ENCODE measurements at regions not wholly inside any gene's neighbourhood (a gene's known extent, or its start where the extent isn't known, plus 50 kb on each side); places are given as distances from the start of the nearest gene placed in this dataset.
A peak's percentile ranks its signal among the peaks of the same experiment; 100 is the strongest.

DNA sequence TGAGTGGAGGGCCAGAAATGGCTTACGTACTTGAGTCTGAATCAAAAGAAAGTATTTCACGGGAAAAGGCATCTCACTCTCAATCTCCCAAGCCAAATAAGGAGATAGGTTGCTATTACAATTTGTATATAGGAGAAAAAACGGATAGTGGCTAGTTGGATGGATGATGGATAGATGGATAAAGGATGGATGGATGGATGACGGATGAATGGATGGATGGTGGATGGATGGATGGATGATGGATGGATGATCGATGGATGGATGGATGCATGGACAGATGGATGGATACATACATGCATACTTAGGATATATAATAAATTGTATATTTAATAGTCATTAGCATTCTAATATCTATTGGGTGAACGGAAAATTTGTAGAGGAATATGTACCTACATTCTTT, 82.2 kb upstream of the NRP1 start:
- Mint-ChIP-seq H3K4me1 (peaks cover 6% of the 10 kb centered on the region), H3K9me3 (peaks cover 6% of the 10 kb centered on the region), H3K27me3 (peaks cover 13% of the 10 kb centered on the region), H3K36me3 (no peaks in the 10 kb centered on the region), H3K4me3 (no peak overlapping the region), H3K27ac (no peak overlapping the region)
- ATAC-seq = no peak

DNA sequence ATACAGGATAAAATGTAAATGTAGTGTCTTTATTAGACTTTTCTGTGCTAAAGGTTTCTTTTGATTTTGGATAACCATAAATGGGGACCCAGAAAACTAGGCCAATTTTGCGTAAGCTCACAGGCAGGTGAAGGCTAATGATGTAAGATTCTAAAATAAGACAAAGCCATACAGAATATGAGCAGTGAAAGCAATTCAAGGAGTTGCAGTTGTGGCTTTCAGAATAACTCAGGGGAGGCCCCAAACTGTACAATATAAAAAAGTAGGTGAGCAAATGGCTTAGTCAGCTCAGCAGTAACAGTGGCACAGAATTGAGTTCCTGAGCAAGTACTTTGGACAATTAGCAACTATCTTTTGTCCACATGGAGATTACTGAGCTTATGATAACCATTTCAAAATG, 81.7 kb upstream of the NRP1 start:
- no peak overlapping the region for H3K27ac Mint-ChIP-seq
- H3K4me3 Mint-ChIP-seq = no peak overlapping the region
- H3K4me1 Mint-ChIP-seq = peaks cover 6% of the 10 kb centered on the region
- peaks cover 6% of the 10 kb centered on the region for H3K9me3 Mint-ChIP-seq
- ATAC-seq = no peak
- peaks cover 13% of the 10 kb centered on the region for H3K27me3 Mint-ChIP-seq
- H3K36me3 Mint-ChIP-seq = no peaks in the 10 kb centered on the region

DNA sequence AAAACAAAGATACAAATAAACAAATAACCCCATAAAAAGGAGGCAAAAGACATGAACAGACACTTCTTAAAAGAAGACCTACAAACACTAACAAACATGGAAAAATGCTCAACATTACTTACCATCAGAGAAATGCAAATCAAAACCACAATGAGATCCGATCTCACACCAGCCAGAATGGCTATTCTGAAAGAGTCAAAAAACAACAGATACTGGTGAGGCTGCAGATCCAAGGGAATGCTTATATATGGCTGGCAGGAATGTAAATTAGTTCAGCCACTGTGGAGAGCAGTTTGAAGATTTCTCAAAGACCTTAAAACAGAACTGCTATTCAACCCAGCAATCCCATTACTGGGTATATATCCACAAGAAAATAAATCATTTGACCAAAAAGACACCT, 80.4 kb upstream of the NRP1 start:
- no peak overlapping the region for H3K4me3 Mint-ChIP-seq
- peaks cover 6% of the 10 kb centered on the region for H3K4me1 Mint-ChIP-seq
- peaks cover 12% of the 10 kb centered on the region for H3K27me3 Mint-ChIP-seq
- no peak for ATAC-seq
- H3K9me3 Mint-ChIP-seq = peaks cover 7% of the 10 kb centered on the region
- no peak overlapping the region for H3K27ac Mint-ChIP-seq
- no peaks in the 10 kb centered on the region for H3K36me3 Mint-ChIP-seq

DNA sequence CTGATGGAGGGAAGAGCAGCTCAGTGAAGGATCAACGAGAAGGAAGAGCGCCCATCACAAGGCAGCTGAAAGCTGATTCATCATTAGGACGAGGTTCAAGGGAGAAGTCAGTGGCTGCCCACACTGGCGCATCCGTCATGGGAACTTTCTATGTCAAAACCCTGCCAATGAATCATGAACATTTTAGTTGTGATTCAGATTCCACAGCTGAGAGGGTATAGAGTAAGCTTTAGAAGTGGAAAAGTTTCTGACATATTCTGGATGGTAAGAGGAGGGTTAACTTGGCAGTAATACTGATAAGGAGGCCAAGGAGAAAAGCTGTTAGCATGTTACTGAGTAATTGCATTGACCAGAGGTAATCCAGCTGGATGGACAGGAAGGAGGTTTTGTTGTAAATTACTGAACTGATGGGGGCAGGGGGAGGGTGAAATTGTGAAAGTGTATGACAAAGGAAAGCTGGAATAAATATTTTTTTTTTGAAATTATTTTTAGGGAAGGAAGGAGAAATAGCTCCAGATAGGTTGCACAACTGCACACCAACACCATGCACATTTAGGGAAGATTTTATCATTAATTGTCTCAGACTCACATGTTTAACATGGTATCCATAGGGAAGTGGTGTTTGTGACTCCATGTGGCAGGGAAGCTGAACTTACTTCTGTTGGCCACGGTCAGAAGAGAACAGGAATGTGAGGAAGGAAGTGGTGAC, 78.3 kb upstream of the NRP1 start:
- Mint-ChIP-seq H3K4me1 (no peaks in the 10 kb centered on the region), H3K36me3 (no peaks in the 10 kb centered on the region), H3K27ac (no peak overlapping the region), H3K4me3 (no peak overlapping the region), H3K9me3 (peaks cover 7% of the 10 kb centered on the region), H3K27me3 (peaks cover 22% of the 10 kb centered on the region)
- no peak for ATAC-seq

DNA sequence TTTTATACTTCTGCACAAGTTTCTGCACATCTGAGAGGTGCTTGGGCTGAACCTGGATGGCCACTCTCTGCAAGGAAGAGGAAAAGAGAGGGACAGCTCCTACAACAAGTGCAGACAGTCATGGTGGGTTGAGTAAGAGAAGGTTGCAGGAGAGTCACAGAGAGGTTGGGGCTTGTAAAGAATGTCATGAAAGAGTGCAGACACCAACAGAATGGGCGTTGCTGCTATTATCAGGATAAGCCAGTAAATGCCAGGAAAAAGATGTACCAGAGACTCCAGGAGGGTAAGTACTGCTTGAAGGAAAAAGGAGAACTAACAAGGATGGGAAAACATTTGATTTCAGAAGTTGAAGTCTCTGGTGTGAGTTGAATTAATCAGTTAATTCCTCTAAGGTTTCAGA, 77.8 kb upstream of the NRP1 start:
- H3K27ac Mint-ChIP-seq = no peak overlapping the region
- no peaks in the 10 kb centered on the region for H3K36me3 Mint-ChIP-seq
- peaks cover 28% of the 10 kb centered on the region for H3K27me3 Mint-ChIP-seq
- H3K9me3 Mint-ChIP-seq = peaks cover 7% of the 10 kb centered on the region
- no peak for ATAC-seq
- H3K4me3 Mint-ChIP-seq = no peak overlapping the region
- no peaks in the 10 kb centered on the region for H3K4me1 Mint-ChIP-seq

DNA sequence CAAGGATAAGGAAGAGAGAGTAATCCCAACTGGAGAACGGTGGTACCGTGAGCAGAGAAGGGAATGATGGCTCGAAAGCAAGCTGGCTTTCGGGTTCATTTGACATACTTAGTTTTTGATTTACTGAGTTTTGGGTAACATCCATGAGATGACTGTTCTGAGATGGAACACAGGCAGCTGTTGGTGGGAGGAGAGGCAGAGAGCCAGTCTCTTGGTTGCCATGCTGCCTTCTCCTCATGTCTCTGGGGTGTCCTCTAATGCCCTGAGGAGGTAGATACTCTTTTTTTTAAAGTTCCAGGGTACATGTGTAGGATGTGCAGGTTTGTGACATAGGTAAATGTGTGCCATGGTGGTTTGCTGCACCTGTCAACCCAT, 76.4 kb upstream of the NRP1 start:
- Mint-ChIP-seq H3K4me1 (no peaks in the 10 kb centered on the region), H3K27ac (no peak overlapping the region), H3K4me3 (no peak overlapping the region), H3K9me3 (peaks cover 8% of the 10 kb centered on the region), H3K36me3 (no peaks in the 10 kb centered on the region), H3K27me3 (peaks cover 35% of the 10 kb centered on the region)
- no peak for ATAC-seq

DNA sequence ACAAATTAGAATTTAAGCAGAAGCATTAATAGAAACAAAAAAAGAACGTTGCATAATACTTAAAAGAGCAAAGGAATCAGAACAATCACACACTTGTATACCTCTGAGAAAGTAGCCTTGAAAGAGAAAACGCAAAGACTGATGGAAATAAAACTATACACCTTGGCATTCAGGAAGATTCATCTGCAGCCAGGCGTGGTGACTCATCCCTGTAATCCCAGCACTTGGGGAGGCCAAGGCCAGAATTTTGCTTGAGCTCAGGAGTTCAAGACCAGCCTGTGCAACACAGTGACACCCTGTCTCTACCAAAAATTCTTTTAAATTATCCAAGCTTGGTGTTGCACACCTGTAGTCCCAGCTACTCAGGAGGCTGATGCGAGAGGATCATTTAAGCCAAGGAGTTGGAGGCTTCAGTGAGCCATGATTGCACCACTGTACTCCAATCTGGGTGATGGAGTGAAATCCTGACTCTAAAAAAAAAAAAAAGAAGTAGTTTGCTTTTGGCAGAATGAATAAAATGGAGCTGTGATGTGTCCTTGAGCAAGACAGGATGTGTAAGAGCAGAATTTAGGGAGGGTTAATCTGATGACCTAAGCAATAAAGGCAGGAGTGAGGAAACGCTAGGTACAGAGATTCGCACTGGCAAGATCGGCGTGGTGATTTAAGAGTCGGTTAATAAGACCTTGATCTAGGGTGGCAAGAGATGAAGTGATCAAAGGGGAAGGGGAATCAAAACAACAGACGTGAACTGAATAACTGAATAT, 75.8 kb upstream of the NRP1 start:
- no peaks in the 10 kb centered on the region for H3K36me3 Mint-ChIP-seq
- H3K4me1 Mint-ChIP-seq = no peaks in the 10 kb centered on the region
- no peak for ATAC-seq
- peaks cover 8% of the 10 kb centered on the region for H3K9me3 Mint-ChIP-seq
- H3K27ac Mint-ChIP-seq = no peak overlapping the region
- no peak overlapping the region for H3K4me3 Mint-ChIP-seq
- peaks cover 35% of the 10 kb centered on the region for H3K27me3 Mint-ChIP-seq

DNA sequence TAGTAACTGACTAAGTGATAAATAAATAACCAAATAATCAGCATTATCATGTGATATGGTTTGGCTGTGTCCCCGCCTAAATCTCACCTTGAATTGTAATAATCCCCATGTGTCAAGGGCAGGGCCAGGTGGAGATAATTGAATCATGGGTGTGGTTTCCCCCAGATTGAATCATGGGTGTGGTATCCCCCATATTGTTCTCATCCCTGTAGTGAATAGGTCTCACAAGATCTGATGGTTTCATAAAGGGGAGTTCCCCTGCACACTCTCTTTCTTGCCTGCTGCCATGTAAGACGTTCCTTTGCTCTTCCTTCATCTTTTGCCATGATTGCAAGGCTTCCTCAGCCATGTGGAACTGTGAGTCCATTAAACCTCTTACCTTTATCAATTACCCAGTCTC, 72.1 kb upstream of the NRP1 start:
- ATAC-seq = no peak
- Mint-ChIP-seq H3K27me3 (peaks cover 35% of the 10 kb centered on the region), H3K4me1 (no peaks in the 10 kb centered on the region)

DNA sequence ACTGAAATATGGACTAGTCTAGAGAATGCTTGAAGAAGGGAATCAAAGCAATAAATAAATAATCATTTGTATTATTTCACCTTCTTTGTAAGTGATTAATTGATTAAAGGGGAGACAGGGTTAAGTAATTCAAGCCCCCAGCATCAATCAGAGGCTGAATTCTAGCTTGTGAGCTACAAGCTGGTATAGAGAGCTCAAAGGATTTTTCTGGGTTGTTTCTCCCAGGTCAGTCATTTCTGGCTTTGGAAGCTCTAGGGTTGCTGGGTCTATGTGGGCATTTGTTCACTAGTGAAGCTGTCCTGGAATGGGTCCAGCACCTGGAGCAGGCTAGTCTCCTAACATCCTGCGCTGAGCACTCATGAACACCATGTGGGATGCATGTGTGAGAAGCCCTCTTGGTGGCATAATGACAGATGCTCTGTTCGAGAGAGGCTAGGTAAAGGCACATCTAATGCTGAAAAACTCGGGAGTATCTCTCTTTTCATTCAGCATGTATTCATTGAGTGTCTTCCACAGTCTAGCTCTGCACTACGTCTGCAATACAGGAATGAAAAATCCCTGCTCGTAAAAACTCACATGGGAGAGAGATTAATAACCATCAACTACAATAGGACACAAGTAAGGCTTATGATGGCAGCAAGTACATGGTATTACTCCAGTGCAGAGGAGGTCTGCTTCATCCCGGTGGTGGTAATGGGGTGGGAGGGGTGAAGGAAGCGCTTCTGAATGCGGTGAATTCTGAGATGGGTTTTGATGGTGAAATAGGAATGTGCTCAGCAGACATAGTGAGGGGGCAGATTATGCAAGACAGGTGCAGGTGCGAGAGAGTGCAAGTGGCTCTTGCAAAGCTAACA, 68.0 kb upstream of the NRP1 start:
- ATAC-seq = no peak
- Mint-ChIP-seq H3K36me3 (no peaks in the 10 kb centered on the region), H3K4me3 (no peak overlapping the region)

More for the DNA sequence above, 72.1 kb upstream of the NRP1 start:
- H3K36me3 Mint-ChIP-seq = no peaks in the 10 kb centered on the region
- H3K27ac Mint-ChIP-seq = no peak overlapping the region
- H3K9me3 Mint-ChIP-seq = peaks cover 8% of the 10 kb centered on the region
- no peak overlapping the region for H3K4me3 Mint-ChIP-seq

DNA sequence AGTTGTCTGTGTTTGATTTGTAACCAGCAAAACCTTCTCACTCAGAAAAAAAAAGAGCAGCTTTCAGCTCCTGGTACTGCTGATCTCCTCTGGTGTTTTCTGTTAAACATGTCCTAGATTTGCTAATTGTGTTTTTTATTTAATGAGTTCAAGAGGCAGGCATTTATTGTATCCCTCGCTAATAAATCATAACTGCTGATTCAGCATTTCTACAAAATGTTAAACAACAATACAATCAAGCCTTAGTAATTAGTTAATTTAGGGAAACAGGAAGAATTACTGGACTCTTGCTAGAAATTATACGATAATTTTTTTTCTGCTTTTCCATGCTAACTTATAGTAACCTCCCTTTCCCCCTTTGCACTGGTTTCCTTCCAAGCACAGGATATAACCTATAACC, 66.8 kb upstream of the NRP1 start:
- no peak for ATAC-seq

More for the DNA sequence above, 68.0 kb upstream of the NRP1 start:
- Mint-ChIP-seq H3K27me3 (peaks cover 9% of the 10 kb centered on the region), H3K4me1 (no peaks in the 10 kb centered on the region), H3K9me3 (peaks cover 8% of the 10 kb centered on the region), H3K27ac (no peak overlapping the region)

DNA sequence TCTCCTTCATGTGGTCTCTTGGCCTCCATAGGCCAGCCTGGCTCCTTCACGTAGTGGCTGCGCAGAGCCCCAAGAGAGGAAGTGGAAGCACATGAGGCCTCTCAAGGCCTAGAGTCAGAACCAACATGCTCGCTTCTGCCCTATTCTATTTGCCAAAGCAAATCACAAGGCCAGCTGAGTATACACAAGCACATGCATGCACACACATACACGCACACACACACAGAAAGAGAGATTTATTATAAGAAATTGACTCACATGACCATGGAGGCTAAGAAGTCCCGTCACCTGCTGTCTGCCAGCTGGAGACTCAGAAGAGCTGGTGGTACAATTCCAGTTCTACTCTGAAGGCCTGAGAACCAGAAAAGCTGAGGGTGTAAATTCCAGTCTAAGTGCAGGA, 64.3 kb upstream of the NRP1 start:
- H3K4me1 Mint-ChIP-seq = no peaks in the 10 kb centered on the region
- H3K27me3 Mint-ChIP-seq = no peaks in the 10 kb centered on the region
- H3K36me3 Mint-ChIP-seq = no peaks in the 10 kb centered on the region
- H3K27ac Mint-ChIP-seq = no peak overlapping the region
- no peak overlapping the region for H3K4me3 Mint-ChIP-seq
- peak; percentile 20 for ATAC-seq
- H3K9me3 Mint-ChIP-seq = peaks cover 3% of the 10 kb centered on the region

More for the DNA sequence above, 66.8 kb upstream of the NRP1 start:
- H3K4me1 Mint-ChIP-seq = no peaks in the 10 kb centered on the region
- H3K4me3 Mint-ChIP-seq = no peak overlapping the region
- H3K9me3 Mint-ChIP-seq = peaks cover 3% of the 10 kb centered on the region
- H3K27me3 Mint-ChIP-seq = no peaks in the 10 kb centered on the region
- no peaks in the 10 kb centered on the region for H3K36me3 Mint-ChIP-seq
- no peak overlapping the region for H3K27ac Mint-ChIP-seq

DNA sequence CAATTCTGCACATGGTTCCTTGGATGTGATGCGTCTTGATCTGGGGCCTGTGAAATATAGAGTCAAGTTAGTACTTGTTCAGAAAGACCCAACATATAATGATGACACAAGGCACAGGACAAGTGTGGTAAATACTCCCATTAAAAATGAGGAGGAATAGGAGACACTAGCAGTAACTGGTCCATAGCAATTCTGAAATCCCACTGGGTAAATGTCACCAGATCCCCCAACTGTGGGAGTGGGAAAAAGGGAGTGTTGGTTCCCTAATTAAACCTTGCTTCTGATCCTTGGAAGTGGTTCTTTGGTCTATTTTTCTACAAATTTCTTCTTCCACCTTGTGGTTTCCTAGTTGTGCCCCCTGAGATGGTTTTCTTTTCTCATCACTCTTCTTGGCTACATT, 62.5 kb upstream of the NRP1 start:
- H3K27me3 Mint-ChIP-seq = no peaks in the 10 kb centered on the region
- ATAC-seq = no peak
- H3K4me3 Mint-ChIP-seq = no peak overlapping the region
- no peaks in the 10 kb centered on the region for H3K4me1 Mint-ChIP-seq
- no peaks in the 10 kb centered on the region for H3K36me3 Mint-ChIP-seq
- peaks cover 3% of the 10 kb centered on the region for H3K9me3 Mint-ChIP-seq
- H3K27ac Mint-ChIP-seq = no peak overlapping the region

DNA sequence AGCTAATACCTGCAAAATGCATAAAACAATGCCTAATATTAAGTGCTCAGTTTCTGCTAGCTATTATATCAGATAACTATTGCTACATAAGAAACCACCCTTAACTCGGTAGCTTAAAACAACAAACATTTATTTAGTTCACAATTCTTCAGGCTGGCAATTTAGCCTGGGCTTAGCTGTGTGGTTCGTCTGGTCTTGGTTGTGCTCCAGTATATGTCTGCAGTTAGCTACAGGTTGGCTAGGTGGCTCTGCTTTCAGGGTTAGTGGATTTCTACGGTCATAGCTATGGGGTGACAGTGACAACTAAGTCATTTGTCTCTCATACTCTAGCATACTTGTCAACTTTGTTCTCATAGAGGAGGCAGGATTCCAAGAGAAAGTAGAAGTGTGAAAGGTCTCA, 61.8 kb upstream of the NRP1 start:
- Mint-ChIP-seq H3K36me3 (no peaks in the 10 kb centered on the region), H3K27ac (no peak overlapping the region), H3K27me3 (no peaks in the 10 kb centered on the region), H3K4me3 (no peak overlapping the region), H3K4me1 (no peaks in the 10 kb centered on the region), H3K9me3 (peaks cover 3% of the 10 kb centered on the region)
- ATAC-seq = no peak

DNA sequence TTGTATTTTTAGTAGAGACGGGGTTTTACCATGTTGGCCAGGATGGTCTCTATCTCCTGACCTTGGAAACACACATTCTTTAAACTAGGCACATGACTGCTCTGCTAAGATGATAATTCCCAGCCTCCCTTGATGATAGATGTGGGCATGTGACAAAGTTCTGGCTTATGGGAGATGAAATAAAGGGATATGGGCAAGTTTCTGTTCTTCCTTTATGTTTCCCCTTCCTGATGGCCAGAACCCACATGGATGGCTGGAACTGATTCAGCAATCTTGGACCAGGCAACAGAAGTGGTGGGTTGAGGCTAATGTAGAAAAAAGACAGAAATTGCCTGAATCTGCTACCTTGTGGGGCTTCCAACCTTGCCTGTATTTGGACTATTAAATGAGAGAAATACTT, 60.7 kb upstream of the NRP1 start:
- Mint-ChIP-seq H3K36me3 (no peaks in the 10 kb centered on the region), H3K9me3 (peaks cover 3% of the 10 kb centered on the region), H3K4me1 (no peaks in the 10 kb centered on the region), H3K4me3 (no peak overlapping the region), H3K27me3 (no peaks in the 10 kb centered on the region), H3K27ac (no peak overlapping the region)
- no peak for ATAC-seq

DNA sequence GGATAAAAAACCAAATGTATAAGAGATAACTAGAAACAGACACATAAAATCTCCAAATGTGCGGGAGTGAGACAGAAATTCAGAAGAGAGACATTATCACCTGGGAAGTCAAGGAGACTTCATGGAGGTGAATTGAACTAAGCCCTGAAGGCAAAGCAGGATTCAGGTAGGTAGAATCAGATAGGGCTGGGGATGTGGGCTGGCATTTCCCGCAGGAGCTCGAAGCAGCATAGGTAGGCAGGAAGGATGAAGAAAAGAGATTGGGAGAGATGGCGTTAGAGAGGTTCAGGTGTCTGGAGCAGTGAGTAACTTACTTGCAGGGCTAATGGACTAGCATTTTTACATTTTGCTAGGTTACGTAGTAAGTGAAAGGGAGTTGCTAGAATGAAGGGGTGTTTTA, 58.2 kb upstream of the NRP1 start:
- Mint-ChIP-seq H3K27ac (no peak overlapping the region), H3K4me3 (no peak overlapping the region), H3K9me3 (peaks cover 1% of the 10 kb centered on the region), H3K4me1 (no peaks in the 10 kb centered on the region), H3K27me3 (no peaks in the 10 kb centered on the region), H3K36me3 (no peaks in the 10 kb centered on the region)
- ATAC-seq = no peak

Data from stimulated activated memory B cell treated with anti-CD40 and anti-IgM and Interleukin-4, amounts not matched to agents 10 μg/mL and 1 μg/mL and 100 μg/mL, for 72 hours (primary cell).